HCT116 (cell line): ENCODE measurements at regions not wholly inside any gene's neighbourhood (a gene's known extent, or its start where the extent isn't known, plus 50 kb on each side); places are given as distances from the start of the nearest gene placed in this dataset.

Experiments used
- ATAC-seq: fragments of 200-7000 bp; cut with Tn5 transposase; 2 replicates; pipeline ENCODE4 v1.9.1; 2020; ENCODE audit warnings: mild to moderate bottlenecking, moderate library complexity
- BruUV-seq: library from RNA; stranded (reverse); fragments of 400-500 nt; replicated peaks from 2 replicates; lab custom pipeline; 2021; lab: Mats Ljungman, UMichigan
- CTCF ChIA-PET: fragments of 300-600 bp; sonication (Branson Sonifier 250); formaldehyde crosslinking; loops from one replicate; lab custom pipeline; 2021; ENCODE audit warnings: antibody characterized with exemption; lab: Charles Lee
- POLR2A ChIA-PET: fragments of 300-600, 350-600 bp; sonication (Branson Sonifier 250); formaldehyde crosslinking; loops from one replicate; lab custom pipeline; 2021; ENCODE audit warnings: antibody characterized with exemption; lab: Charles Lee
- RAD21 ChIA-PET, 2 experiments: fragments of 300-600 bp; sonication (Branson Sonifier 250); formaldehyde crosslinking; loops; one replicate each; lab custom pipeline; 2023; ENCODE audit warnings: low total read pairs in 2 of 2; ENCODE audit not compliant: uncharacterized antibody in 2 of 2, unreplicated experiment in 2 of 2, low non-redundant PET in 1 of 2; lab: Charles Lee
- DNase-seq: peaks from one replicate; pipeline ENCODE4 v3.0.0-alpha.2; 2010; ENCODE audit warnings: low read depth, low spot score
- H2AFZ ChIP-seq: fragments of 200-600 bp; shearing (Covaris generic), sonication (generic); 2 replicates; pipeline ENCODE4 v1.6.1; 2017; ENCODE audit warnings: low read depth, mixed run types, mixed read lengths, antibody characterized with exemption, low read length; ENCODE audit not compliant: poor library complexity, severe bottlenecking
- H3K27ac ChIP-seq: 2 replicates; pipeline ENCODE4 v1.5.1; 2012; ENCODE audit warnings: low read depth, low read length
- H3K27me3 ChIP-seq: fragments of 200-600 bp; sonication (generic); 2 replicates; pipeline ENCODE4 v1.6.1; 2016; ENCODE audit warnings: mixed run types, low read length, mixed read lengths; ENCODE audit not compliant: insufficient read depth
- H3K36me3 ChIP-seq, 2 experiments: fragments of 200-500 bp in 1 of 2; fragments of 200-600 bp in 1 of 2; sonication (Bioruptor generic) in 1 of 2; sonication (generic) in 1 of 2; 2 replicates each; pipeline versions ENCODE4 v1.5.1 to v1.6.1; 2014 to 2016; ENCODE audit warnings: low read length in 2 of 2, inconsistent platforms in 1 of 2, mixed read lengths in 1 of 2, mixed run types in 1 of 2; ENCODE audit not compliant: insufficient read depth in 2 of 2, control insufficient read depth in 1 of 2
- H3K4me1 ChIP-seq, 2 experiments: fragments of 200-600 bp in 1 of 2; sonication (generic) in 1 of 2; 2 replicates each; pipeline versions ENCODE4 v1.5.1 to v1.6.1; 2012 to 2017; ENCODE audit warnings: low read length in 2 of 2, inconsistent platforms in 1 of 2, mild to moderate bottlenecking in 1 of 2, mixed read lengths in 1 of 2, mixed run types in 1 of 2, moderate library complexity in 1 of 2; ENCODE audit not compliant: insufficient read depth in 2 of 2, control insufficient read depth in 1 of 2
- H3K4me2 ChIP-seq: fragments of 200-600 bp; sonication (generic); 2 replicates; pipeline ENCODE4 v1.6.1; 2017; ENCODE audit warnings: mixed run types, low read length, mixed read lengths
- H3K4me3 ChIP-seq, 2 experiments: fragments of 200-600 bp in 1 of 2; sonication (generic) in 1 of 2; replicated peaks in 1 of 2; 2 replicates each; pipeline ENCODE4 v1.5.1; 2011 to 2016; ENCODE audit warnings: low read length in 2 of 2, control low read depth in 1 of 2, low read depth in 1 of 2, mild to moderate bottlenecking in 1 of 2, mixed read lengths in 1 of 2, mixed run types in 1 of 2
- H3K79me2 ChIP-seq: fragments of 200-600 bp; sonication (generic); 2 replicates; pipeline ENCODE4 v1.6.1; 2017; ENCODE audit warnings: mild to moderate bottlenecking, mixed run types, low read length, moderate library complexity, mixed read lengths; ENCODE audit not compliant: insufficient read depth
- H3K9ac ChIP-seq: fragments of 200-600 bp; sonication (generic); 2 replicates; pipeline ENCODE4 v1.6.1; 2016; ENCODE audit warnings: low read length, mixed read lengths
- H3K9me2 ChIP-seq: fragments of 200-600 bp; sonication (generic), shearing (Covaris generic); 2 replicates; pipeline ENCODE4 v1.6.1; 2017; ENCODE audit warnings: mixed run types, mild to moderate bottlenecking, moderate library complexity; ENCODE audit not compliant: insufficient read depth
- H3K9me3 ChIP-seq, 2 experiments: fragments of 200-500 bp in 1 of 2; fragments of 200-600 bp in 1 of 2; sonication (Bioruptor generic) in 1 of 2; sonication (generic) in 1 of 2; 2 replicates each; pipeline ENCODE4 v1.6.1; 2014 to 2017; ENCODE audit warnings: low read length in 2 of 2, mixed read lengths in 2 of 2, inconsistent platforms in 1 of 2, low read depth in 1 of 2, mild to moderate bottlenecking in 1 of 2, mixed run types in 1 of 2, moderate library complexity in 1 of 2; ENCODE audit not compliant: control insufficient read depth in 1 of 2, insufficient read depth in 1 of 2
- H4K20me1 ChIP-seq: fragments of 200-600 bp; sonication (generic), shearing (Covaris generic); 2 replicates; pipeline ENCODE4 v1.6.1; 2017; ENCODE audit warnings: mixed run types, mild to moderate bottlenecking, moderate library complexity; ENCODE audit not compliant: insufficient read depth
- ATF3 ChIP-seq: IDR thresholded peaks from 2 replicates; pipeline ENCODE4 v1.6.1; 2012
- EZH2phosphoT487 ChIP-seq: fragments of 200-600 bp; IDR thresholded peaks from 2 replicates; pipeline ENCODE4 v1.6.1; 2018; ENCODE audit warnings: antibody characterized with exemption, borderline replicate concordance
- POLR2AphosphoS5 ChIP-seq: IDR thresholded peaks from 2 replicates; pipeline ENCODE4 v1.6.1; 2011; ENCODE audit warnings: mild to moderate bottlenecking, low read depth, low read length, moderate library complexity
- RAD21 ChIP-seq: IDR thresholded peaks from 2 replicates; pipeline ENCODE4 v1.6.1; 2012; ENCODE audit warnings: low read depth, mild to moderate bottlenecking
- SP1 ChIP-seq: IDR thresholded peaks from 2 replicates; pipeline ENCODE4 v1.6.1; 2012; ENCODE audit warnings: low read depth
- SRF ChIP-seq: IDR thresholded peaks from 2 replicates; pipeline ENCODE4 v1.6.1; 2012; ENCODE audit warnings: low read depth
- TCF7L2 ChIP-seq: IDR thresholded peaks from 2 replicates; pipeline ENCODE4 v1.7.0; 2011; ENCODE audit warnings: borderline replicate concordance, inconsistent platforms; ENCODE audit not compliant: insufficient read depth, insufficient read length; ENCODE audit errors: extremely low read depth
- YY1 ChIP-seq: IDR thresholded peaks from 2 replicates; pipeline ENCODE4 v1.6.1; 2011; ENCODE audit warnings: low read length, low read depth, moderate library complexity, mild to moderate bottlenecking; ENCODE audit not compliant: insufficient replicate concordance; ENCODE audit errors: extremely low read depth
- intact Hi-C: fragments of 100-400 bp; cut with micrococcal nuclease; formaldehyde crosslinking; loops from 2 replicates; pipeline ENCODE4 v1.10.0; 2022
- TF ChIP-seq, protein P1 (sequence below): IDR thresholded peaks from 2 replicates; pipeline ENCODE4 v1.6.1; 2012

GRCh38 chr2:216557820-216558219 lies 59.2 kb downstream of the RPL37A start:
- Histone ChIP-seq H3K4me3 (no peak overlapping the region), H3K36me3 (no peaks in the 10 kb centered on the region), H3K27ac (no peak overlapping the region), H2AFZ (no peak overlapping the region), H3K9me2 (no peaks in the 10 kb centered on the region), H3K4me1 (peaks cover 0 to 3% of the 10 kb centered on the region in 2 experiments; a peak in 2 of 4 replicates), H3K4me2 (no peak overlapping the region), H3K27me3 (no peaks in the 10 kb centered on the region), H3K9ac (no peak overlapping the region), H3K79me2 (no peaks in the 10 kb centered on the region), H3K9me3 (no peaks in the 10 kb centered on the region), H4K20me1 (no peaks in the 10 kb centered on the region)
- ChIA-PET POLR2A (no interaction called here), CTCF (no interaction called here), RAD21 (no interaction called here)
- intact Hi-C loops, result no loop called here
- no peak for DNase-seq
- BruUV-seq, result no TSS peak
- TF ChIP-seq SP1, result no peak
- TF ChIP-seq ATF3, result no peak
- no peak for TF ChIP-seq TCF7L2
- TF ChIP-seq, protein P1, sequence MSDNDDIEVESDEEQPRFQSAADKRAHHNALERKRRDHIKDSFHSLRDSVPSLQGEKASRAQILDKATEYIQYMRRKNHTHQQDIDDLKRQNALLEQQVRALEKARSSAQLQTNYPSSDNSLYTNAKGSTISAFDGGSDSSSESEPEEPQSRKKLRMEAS, result no peak
- TF ChIP-seq RAD21, result no peak
- no peak for TF ChIP-seq YY1
- no peak for TF ChIP-seq EZH2phosphoT487
- no peak for ATAC-seq

DNA sequence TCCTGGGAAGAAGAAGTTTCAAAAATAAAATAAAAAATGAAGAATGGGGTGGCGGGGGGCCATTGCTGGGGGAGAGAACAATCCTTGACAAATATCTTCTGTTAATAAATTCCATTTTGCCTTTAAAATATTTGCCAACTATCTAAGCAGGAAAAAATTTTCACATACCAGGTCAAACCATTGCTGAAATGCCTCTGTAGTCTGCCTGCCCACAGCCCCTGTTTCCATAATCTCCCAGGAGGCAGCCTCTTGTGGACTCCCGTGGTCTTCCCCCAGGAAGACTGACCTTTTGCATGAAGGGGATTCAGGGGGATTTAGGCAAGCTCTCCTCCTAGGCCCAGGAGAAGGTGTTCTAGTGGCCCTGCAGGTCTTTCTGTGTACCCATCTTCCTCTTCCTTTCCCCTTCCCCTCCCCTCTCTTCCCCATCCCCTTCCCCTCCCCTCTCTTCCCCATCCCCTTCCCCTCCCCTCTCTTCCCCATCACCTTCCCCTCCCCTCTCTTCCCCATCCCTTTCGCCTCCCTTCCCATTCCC lies 61.0 kb downstream of the RPL37A start:
- H3K27ac ChIP-seq, result no peak overlapping the region
- no peaks in the 10 kb centered on the region for H3K9me3 ChIP-seq
- H3K79me2 ChIP-seq, result no peaks in the 10 kb centered on the region
- H3K4me1 ChIP-seq, result no peaks in the 10 kb centered on the region; a peak in 1 of 4 replicates
- intact Hi-C loops, result no loop called here
- no peak overlapping the region for H3K4me2 ChIP-seq
- TF ChIP-seq SRF, result no peak
- no peak for TF ChIP-seq POLR2AphosphoS5
- no peak overlapping the region for H3K4me3 ChIP-seq
- CTCF ChIA-PET, result no interaction called here
- BruUV-seq, result no TSS peak
- no peaks in the 10 kb centered on the region for H3K36me3 ChIP-seq
- ATAC-seq, result no peak
- H4K20me1 ChIP-seq, result no peaks in the 10 kb centered on the region
- H2AFZ ChIP-seq, result no peak overlapping the region
- POLR2A ChIA-PET, result no interaction called here
- H3K9ac ChIP-seq, result no peak overlapping the region
- no peaks in the 10 kb centered on the region for H3K9me2 ChIP-seq
- no peak for DNase-seq
- H3K27me3 ChIP-seq, result no peaks in the 10 kb centered on the region
- RAD21 ChIA-PET, result no interaction called here
